ENCODE measurements at regions not wholly inside any gene's neighbourhood (a gene's known extent, or its start where the extent isn't known, plus 50 kb on each side); places are given as distances from the start of the nearest gene placed in this dataset.

DNA sequence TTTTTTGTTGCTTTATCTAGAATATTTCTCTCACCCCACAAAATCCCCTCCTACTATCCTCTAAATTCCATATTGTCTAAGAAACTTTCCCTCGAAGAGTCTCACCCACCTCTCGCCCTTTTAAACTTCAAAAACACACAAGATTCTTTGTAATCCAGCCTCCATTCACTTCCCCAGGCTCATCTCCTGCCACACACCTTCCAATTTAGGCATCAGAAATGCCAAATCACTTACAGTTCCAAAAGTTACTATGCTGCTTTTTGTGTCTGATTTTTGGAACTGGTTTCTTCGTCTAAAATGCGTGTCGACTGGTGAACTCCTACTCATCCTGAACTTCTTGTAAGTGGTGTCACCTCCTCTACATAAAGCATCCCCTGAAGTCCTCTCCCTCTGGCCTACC is 482.4 kb upstream of the CAMK1G start:
- no peak overlapping the region for H3K9ac ChIP-seq (ENCODE audit: insufficient read depth, low read length, poor library complexity, severe bottlenecking)
- 86% methylated on average over 2 of the region's 5 CpGs for WGBS (ENCODE audit: insufficient coverage)
- H3K4me2 ChIP-seq (replicated peaks; ENCODE audit: extremely low read depth, low read length, poor library complexity, severe bottlenecking), result no peak overlapping the region
- no peaks in the 10 kb centered on the region for H3K4me1 ChIP-seq (ENCODE audit: control insufficient read depth in 1 of 2, insufficient read depth in 2 of 2, low read length in 2 of 2)
- H2AFZ ChIP-seq (ENCODE audit: insufficient read depth, low read depth, low read length, poor library complexity, severe bottlenecking), result no peak overlapping the region
- H3K79me2 ChIP-seq (ENCODE audit: insufficient read depth, low read length), result no peaks in the 10 kb centered on the region
- no peaks in the 10 kb centered on the region for H3K9me3 ChIP-seq (replicated peaks in 1 of 2; ENCODE audit: control insufficient read depth in 1 of 2, insufficient read depth in 1 of 2, low read length in 2 of 2)
- H3K27me3 ChIP-seq (ENCODE audit: control insufficient read depth in 2 of 2, insufficient read depth in 2 of 2, low read length in 2 of 2), result no peaks in the 10 kb centered on the region
- intact Hi-C loops (cut with micrococcal nuclease), result no loop called here
- Mint-ChIP-seq H3K4me3 (no peak overlapping the region), H3K36me3 (no peaks in the 10 kb centered on the region), H3K27me3 (ENCODE audit: low read depth in 3 of 3) (peaks cover 0 to 2% (median 0%) of the 10 kb centered on the region in 3 donors), H3K4me1 (no peaks in the 10 kb centered on the region), H3K9me3 (no peaks in the 10 kb centered on the region), H3K27ac (no peak overlapping the region)
- no peaks in the 10 kb centered on the region for H3K36me3 ChIP-seq (replicated peaks in 1 of 2; ENCODE audit: control insufficient read depth in 1 of 2, insufficient read depth in 2 of 2, low read length in 2 of 2)
- no peak overlapping the region for H3K27ac ChIP-seq (ENCODE audit: low read depth in 1 of 2, low read length in 2 of 2)
- no peak for DNase-seq
- no peak overlapping the region for H3K4me3 ChIP-seq (replicated peaks in 1 of 3; ENCODE audit: low read depth in 2 of 3, low read length in 3 of 3)
- TF ChIP-seq, protein P1, sequence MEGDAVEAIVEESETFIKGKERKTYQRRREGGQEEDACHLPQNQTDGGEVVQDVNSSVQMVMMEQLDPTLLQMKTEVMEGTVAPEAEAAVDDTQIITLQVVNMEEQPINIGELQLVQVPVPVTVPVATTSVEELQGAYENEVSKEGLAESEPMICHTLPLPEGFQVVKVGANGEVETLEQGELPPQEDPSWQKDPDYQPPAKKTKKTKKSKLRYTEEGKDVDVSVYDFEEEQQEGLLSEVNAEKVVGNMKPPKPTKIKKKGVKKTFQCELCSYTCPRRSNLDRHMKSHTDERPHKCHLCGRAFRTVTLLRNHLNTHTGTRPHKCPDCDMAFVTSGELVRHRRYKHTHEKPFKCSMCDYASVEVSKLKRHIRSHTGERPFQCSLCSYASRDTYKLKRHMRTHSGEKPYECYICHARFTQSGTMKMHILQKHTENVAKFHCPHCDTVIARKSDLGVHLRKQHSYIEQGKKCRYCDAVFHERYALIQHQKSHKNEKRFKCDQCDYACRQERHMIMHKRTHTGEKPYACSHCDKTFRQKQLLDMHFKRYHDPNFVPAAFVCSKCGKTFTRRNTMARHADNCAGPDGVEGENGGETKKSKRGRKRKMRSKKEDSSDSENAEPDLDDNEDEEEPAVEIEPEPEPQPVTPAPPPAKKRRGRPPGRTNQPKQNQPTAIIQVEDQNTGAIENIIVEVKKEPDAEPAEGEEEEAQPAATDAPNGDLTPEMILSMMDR (IDR thresholded peaks at IDR 0.05), result no peak
- no peaks in the 10 kb centered on the region for H4K20me1 ChIP-seq (ENCODE audit: insufficient read depth, low read length)

DNA sequence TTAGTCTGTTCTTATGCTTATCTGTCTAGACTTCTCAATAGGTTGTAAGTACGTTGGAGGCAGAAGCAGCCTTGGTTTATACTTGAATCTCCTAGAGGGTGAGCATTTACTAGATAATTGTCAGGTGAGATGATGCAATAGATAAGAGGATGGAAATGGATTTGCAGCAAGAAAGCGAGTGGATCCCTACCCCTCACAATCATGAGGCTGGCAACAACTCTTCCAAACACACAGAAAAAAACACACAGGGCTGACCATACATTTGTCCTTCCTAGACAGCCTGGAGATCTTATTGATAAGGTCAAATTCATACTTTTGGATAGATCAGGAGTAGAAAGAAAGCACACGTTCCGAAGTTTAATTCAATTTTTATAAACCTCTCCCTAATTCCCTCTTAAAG is 481.4 kb upstream of the CAMK1G start:
- Histone ChIP-seq H3K36me3 (replicated peaks in 1 of 2; ENCODE audit: control insufficient read depth in 1 of 2, insufficient read depth in 2 of 2, low read length in 2 of 2) (no peaks in the 10 kb centered on the region), H3K9ac (ENCODE audit: insufficient read depth, low read length, poor library complexity, severe bottlenecking) (no peak overlapping the region), H3K4me2 (replicated peaks; ENCODE audit: extremely low read depth, low read length, poor library complexity, severe bottlenecking) (no peak overlapping the region), H3K79me2 (ENCODE audit: insufficient read depth, low read length) (no peaks in the 10 kb centered on the region), H4K20me1 (ENCODE audit: insufficient read depth, low read length) (no peaks in the 10 kb centered on the region), H3K9me3 (replicated peaks in 1 of 2; ENCODE audit: control insufficient read depth in 1 of 2, insufficient read depth in 1 of 2, low read length in 2 of 2) (no peaks in the 10 kb centered on the region), H3K4me1 (ENCODE audit: control insufficient read depth in 1 of 2, insufficient read depth in 2 of 2, low read length in 2 of 2) (no peaks in the 10 kb centered on the region), H3K27ac (ENCODE audit: low read depth in 1 of 2, low read length in 2 of 2) (no peak overlapping the region), H2AFZ (ENCODE audit: insufficient read depth, low read depth, low read length, poor library complexity, severe bottlenecking) (no peak overlapping the region), H3K4me3 (replicated peaks in 1 of 3; ENCODE audit: low read depth in 2 of 3, low read length in 3 of 3) (no peak overlapping the region), H3K27me3 (ENCODE audit: control insufficient read depth in 2 of 2, insufficient read depth in 2 of 2, low read length in 2 of 2) (no peaks in the 10 kb centered on the region)
- intact Hi-C loops (cut with micrococcal nuclease), result no loop called here
- Mint-ChIP-seq H3K4me1 (no peaks in the 10 kb centered on the region), H3K27ac (no peak overlapping the region), H3K36me3 (no peaks in the 10 kb centered on the region), H3K4me3 (no peak overlapping the region), H3K27me3 (ENCODE audit: low read depth in 3 of 3) (peaks cover 0 to 2% (median 0%) of the 10 kb centered on the region in 3 donors), H3K9me3 (no peaks in the 10 kb centered on the region)
- DNase-seq, result no peak
- no CpG with 5 or more reads among the region's 4 CpGs for WGBS (ENCODE audit: insufficient coverage)
- TF ChIP-seq, protein P1 (IDR thresholded peaks at IDR 0.05), result no peak
